ENCODE measurements at regions not wholly inside any gene's neighbourhood (a gene's known extent, or its start where the extent isn't known, plus 50 kb on each side); places are given as distances from the start of the nearest gene placed in this dataset.
"Not testable (repeated sequence)": the region's sequence is repeated elsewhere in the genome, so short reads cannot be mapped to it uniquely, and the experiment has no call there.

DNA sequence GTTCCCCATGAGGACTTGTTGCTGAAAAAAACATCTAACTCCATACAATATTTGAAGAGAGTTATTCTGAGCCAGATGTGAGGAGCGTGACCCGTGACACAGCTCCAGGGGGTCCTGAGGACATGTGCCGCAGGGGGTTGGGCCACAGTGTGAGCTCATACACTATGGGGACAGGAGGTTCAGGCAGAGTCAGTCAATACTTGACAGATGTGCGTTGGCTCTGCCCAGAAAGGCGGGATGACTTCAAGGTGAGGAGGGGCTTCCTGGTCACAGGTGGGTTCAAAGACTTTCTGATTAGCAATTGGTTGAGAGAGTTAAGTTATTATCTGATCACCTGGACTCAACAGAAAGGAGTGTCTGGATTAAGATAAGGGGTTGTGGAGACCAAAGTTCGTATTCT, 147.1 kb upstream of the ZNF469 start:
- H3K27me3 ChIP-seq (ENCODE audit: control insufficient read depth in 1 of 2, insufficient read depth in 2 of 2, low read length in 2 of 2); H3K27ac ChIP-seq (ENCODE audit: low read length); H3K36me3 ChIP-seq (ENCODE audit: control insufficient read depth in 2 of 2, insufficient read depth in 2 of 2, low read length in 2 of 2); H3K9ac ChIP-seq (ENCODE audit: low read length in 2 of 2); H3K9me3 ChIP-seq (ENCODE audit: control insufficient read depth in 2 of 2, low read length in 2 of 2); H3K4me3 ChIP-seq (ENCODE audit: low read length in 2 of 2); H3K4me1 ChIP-seq (ENCODE audit: control insufficient read depth, insufficient read depth, low read length): not testable (repeated sequence)

DNA sequence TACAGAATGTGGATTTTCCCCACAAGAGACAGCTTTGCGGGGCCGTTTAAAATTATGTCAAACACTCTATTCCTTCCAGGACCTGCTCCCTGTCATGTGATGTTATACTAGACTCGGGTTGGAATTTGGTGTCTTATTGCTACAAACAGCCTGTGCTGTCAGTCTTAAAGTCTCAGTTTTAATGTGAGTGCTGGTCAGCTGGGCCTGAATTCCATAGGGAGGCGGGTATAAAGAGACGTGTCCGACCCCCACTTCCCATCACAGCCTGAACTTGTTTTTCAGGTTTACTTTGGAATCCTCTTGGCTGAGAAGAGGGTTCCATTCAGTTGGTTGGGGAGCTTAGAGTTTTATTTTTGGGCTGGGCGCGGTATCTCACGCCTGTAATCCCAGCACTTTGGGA, 146.5 kb upstream of the ZNF469 start:
- not testable (repeated sequence) for H3K27ac ChIP-seq (ENCODE audit: low read length); H3K4me1 ChIP-seq (ENCODE audit: control insufficient read depth, insufficient read depth, low read length); H3K9me3 ChIP-seq (ENCODE audit: control insufficient read depth in 2 of 2, low read length in 2 of 2); H3K27me3 ChIP-seq (ENCODE audit: control insufficient read depth in 1 of 2, insufficient read depth in 2 of 2, low read length in 2 of 2); H3K36me3 ChIP-seq (ENCODE audit: control insufficient read depth in 2 of 2, insufficient read depth in 2 of 2, low read length in 2 of 2); H3K4me3 ChIP-seq (ENCODE audit: low read length in 2 of 2); H3K9ac ChIP-seq (ENCODE audit: low read length in 2 of 2)

DNA sequence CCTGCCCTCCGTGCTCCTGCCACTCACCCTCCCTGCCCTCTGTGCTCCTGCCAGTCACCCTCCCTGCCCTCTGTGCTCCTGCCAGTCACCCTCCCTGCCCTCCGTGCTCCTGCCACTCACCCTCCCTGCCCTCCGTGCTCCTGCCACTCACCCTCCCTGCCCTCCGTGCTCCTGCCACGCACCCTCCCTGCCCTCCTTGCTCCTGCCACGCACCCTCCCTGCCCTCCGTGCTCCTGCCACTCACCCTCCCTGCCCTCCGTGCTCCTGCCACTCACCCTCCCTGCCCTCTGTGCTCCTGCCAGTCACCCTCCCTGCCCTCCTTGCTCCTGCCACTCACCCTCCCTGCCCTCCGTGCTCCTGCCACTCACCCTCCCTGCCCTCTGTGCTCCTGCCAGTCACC, 145.4 kb upstream of the ZNF469 start:
- not testable (repeated sequence) for H3K27ac ChIP-seq (ENCODE audit: low read length); H3K27me3 ChIP-seq (ENCODE audit: control insufficient read depth in 1 of 2, insufficient read depth in 2 of 2, low read length in 2 of 2); H3K4me1 ChIP-seq (ENCODE audit: control insufficient read depth, insufficient read depth, low read length)

DNA sequence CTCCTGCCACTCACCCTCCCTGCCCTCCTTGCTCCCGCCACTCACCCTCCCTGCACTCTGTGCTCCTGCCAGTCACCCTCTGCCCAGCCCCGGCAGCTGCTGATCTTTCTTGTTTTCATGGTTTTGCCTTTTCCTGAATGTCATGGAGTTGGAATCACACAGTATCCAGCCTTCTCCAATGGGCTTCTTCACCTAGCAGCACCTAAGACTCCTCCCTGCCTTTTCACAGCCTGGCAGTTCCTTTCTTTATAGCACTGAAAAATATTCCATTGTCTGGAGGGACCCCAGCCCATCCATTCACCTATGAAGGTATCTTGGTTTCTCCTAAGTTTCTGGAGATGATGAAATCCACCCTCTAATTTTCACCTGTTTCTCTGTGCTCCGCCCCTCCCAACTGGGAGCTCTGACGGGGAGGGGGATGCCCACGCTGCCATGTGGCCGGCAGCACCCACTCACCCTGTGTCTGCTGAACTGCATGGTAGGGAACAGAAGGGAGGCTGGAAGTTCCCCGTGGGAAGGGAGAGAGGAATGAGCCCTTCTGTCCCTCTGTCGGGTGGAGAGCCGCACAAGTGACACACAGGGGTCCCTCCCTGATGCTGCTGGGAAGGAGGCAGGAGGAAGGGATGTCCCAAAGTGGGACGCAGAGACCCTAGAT, 144.9 kb upstream of the ZNF469 start:
- H3K27me3 ChIP-seq (ENCODE audit: control insufficient read depth in 1 of 2, insufficient read depth in 2 of 2, low read length in 2 of 2); H3K9ac ChIP-seq (ENCODE audit: low read length in 2 of 2); H3K36me3 ChIP-seq (ENCODE audit: control insufficient read depth in 2 of 2, insufficient read depth in 2 of 2, low read length in 2 of 2); H3K4me3 ChIP-seq (ENCODE audit: low read length in 2 of 2); H3K9me3 ChIP-seq (ENCODE audit: control insufficient read depth in 2 of 2, low read length in 2 of 2): not testable (repeated sequence)
- Histone ChIP-seq H3K27ac (ENCODE audit: low read length) (peak overlapping the region; percentile 11), H3K4me1 (ENCODE audit: control insufficient read depth, insufficient read depth, low read length) (peaks cover 13% of the 10 kb centered on the region)

More for the DNA sequence above, 145.4 kb upstream of the ZNF469 start:
- not testable (repeated sequence) for H3K9me3 ChIP-seq (ENCODE audit: control insufficient read depth in 2 of 2, low read length in 2 of 2); H3K4me3 ChIP-seq (ENCODE audit: low read length in 2 of 2); H3K36me3 ChIP-seq (ENCODE audit: control insufficient read depth in 2 of 2, insufficient read depth in 2 of 2, low read length in 2 of 2); H3K9ac ChIP-seq (ENCODE audit: low read length in 2 of 2)

DNA sequence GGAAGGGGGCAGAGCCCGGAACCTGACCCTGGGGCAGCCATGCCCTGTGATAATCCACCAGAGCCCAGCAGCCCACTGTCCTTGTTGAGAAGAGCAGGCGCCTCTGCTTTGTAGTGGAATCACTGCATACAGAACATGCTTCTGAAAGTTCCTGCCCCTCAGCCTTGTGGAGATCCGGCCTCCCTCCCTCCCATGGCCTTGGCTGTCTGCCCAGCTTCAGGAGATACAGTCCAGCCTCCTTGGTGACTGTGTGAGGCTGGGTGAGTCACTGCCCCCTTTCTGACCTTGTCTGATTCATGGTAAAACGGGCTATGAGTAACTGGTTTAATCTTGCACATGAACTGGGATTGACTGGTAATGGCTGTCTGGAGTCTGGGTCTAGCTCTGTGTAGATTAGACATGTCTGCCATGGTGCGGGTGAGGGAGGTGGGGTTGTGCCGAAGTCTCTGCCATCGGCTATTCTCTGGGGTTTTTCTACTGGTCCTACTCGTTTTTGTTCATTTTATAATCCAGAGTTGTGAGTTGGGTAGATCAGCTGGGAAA, 144.0 kb upstream of the ZNF469 start:
- H3K9me3 ChIP-seq (ENCODE audit: control insufficient read depth in 2 of 2, low read length in 2 of 2); H3K9ac ChIP-seq (ENCODE audit: low read length in 2 of 2); H3K27me3 ChIP-seq (ENCODE audit: control insufficient read depth in 1 of 2, insufficient read depth in 2 of 2, low read length in 2 of 2); H3K36me3 ChIP-seq (ENCODE audit: control insufficient read depth in 2 of 2, insufficient read depth in 2 of 2, low read length in 2 of 2); H3K4me3 ChIP-seq (ENCODE audit: low read length in 2 of 2): not testable (repeated sequence)
- H3K4me1 ChIP-seq (ENCODE audit: control insufficient read depth, insufficient read depth, low read length): peaks cover 15% of the 10 kb centered on the region
- H3K27ac ChIP-seq (ENCODE audit: low read length): peak overlapping the region; percentile 11

DNA sequence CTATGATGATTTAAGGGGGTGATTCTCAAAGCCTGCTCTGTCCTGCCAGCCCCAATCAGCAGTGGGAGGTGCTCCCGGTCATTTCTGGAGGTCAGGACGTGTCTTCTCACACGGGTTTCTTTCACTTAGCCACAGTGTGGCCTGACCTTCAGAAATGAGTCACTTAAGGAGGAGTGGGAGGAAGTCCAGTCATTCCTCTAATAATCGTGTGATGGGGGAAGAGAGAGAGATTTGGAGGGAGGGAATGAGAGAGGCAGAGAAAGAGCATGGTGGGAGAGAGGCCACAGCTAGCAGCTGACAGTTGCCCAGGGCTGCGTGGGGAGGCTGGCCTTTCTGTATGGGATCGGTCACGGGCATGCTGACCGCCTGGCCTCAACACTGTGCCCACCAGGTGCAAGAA, 142.6 kb upstream of the ZNF469 start:
- peaks cover 18% of the 10 kb centered on the region for H3K4me1 ChIP-seq (ENCODE audit: control insufficient read depth, insufficient read depth, low read length)
- H3K4me3 ChIP-seq (ENCODE audit: low read length in 2 of 2); H3K27ac ChIP-seq (ENCODE audit: low read length); H3K9ac ChIP-seq (ENCODE audit: low read length in 2 of 2); H3K9me3 ChIP-seq (ENCODE audit: control insufficient read depth in 2 of 2, low read length in 2 of 2); H3K36me3 ChIP-seq (ENCODE audit: control insufficient read depth in 2 of 2, insufficient read depth in 2 of 2, low read length in 2 of 2); H3K27me3 ChIP-seq (ENCODE audit: control insufficient read depth in 1 of 2, insufficient read depth in 2 of 2, low read length in 2 of 2): not testable (repeated sequence)

DNA sequence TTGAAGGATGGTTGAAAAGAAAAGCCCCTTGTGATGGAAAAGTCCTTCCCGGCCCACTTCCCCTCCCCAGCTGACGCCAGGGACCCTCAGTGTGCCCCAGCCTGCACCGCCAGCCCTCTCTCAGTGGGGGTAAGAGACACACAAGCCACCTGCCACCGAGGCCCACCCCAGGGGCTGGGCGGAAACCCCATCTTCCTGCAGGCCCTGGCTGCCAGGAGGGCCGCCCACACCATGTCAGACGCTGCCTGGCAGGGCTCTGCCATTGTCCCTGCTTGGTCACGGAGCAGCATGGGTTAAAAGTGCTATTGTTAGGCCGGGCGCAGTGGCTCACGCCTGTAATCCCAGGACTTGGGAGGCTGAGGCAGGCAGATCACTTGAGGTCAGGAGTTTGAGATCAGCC, 142.0 kb upstream of the ZNF469 start:
- not testable (repeated sequence) for H3K36me3 ChIP-seq (ENCODE audit: control insufficient read depth in 2 of 2, insufficient read depth in 2 of 2, low read length in 2 of 2); H3K27me3 ChIP-seq (ENCODE audit: control insufficient read depth in 1 of 2, insufficient read depth in 2 of 2, low read length in 2 of 2); H3K9me3 ChIP-seq (ENCODE audit: control insufficient read depth in 2 of 2, low read length in 2 of 2); H3K27ac ChIP-seq (ENCODE audit: low read length); H3K9ac ChIP-seq (ENCODE audit: low read length in 2 of 2); H3K4me3 ChIP-seq (ENCODE audit: low read length in 2 of 2)
- H3K4me1 ChIP-seq (ENCODE audit: control insufficient read depth, insufficient read depth, low read length): peaks cover 25% of the 10 kb centered on the region

DNA sequence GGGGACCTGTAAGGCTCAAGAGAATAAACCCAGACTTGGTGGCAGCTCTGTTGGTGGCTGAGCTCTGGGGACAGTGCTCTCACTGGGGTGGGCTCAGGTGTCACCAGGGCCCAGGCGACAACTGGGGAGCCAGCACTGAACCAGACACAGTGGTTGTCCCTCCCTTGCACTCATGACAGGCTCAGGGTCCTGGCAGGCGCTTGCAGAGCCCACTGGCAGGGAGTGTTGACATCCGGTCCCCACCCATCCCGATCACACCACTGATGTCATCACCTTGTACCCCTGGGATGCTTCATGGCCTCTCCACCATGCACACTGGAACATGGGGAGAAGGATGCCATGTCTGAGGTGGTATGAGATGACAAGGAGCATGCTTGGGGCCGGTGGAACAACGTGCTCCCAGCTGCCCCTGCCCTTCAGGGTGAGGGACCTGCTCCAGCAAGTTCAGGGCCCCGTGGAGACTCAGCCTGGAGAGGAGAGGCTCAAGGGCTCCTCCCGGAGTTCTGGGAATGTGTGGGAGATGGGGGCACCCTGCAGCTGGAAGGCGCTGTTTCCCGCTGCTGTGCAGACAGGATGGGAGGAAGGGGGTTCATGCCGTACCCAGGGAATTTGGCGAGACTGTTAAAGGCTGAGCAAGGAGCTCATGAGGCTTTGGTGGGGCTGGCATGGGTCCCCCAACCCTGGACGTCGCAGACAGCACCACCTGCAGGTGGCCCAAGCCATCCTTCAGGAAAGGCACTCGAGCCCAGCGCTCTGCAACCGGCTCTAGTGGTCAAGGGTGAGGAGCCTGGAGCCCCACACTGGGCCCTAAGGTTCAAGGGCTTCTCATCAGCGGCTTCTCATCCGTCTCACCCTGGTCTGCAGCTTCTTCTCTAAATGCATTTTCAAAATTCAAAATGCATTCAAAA, 141.1 kb upstream of the ZNF469 start:
- H3K9me3 ChIP-seq (ENCODE audit: control insufficient read depth in 2 of 2, low read length in 2 of 2); H3K36me3 ChIP-seq (ENCODE audit: control insufficient read depth in 2 of 2, insufficient read depth in 2 of 2, low read length in 2 of 2); H3K4me3 ChIP-seq (ENCODE audit: low read length in 2 of 2); H3K27ac ChIP-seq (ENCODE audit: low read length); H3K27me3 ChIP-seq (ENCODE audit: control insufficient read depth in 1 of 2, insufficient read depth in 2 of 2, low read length in 2 of 2); H3K9ac ChIP-seq (ENCODE audit: low read length in 2 of 2): not testable (repeated sequence)
- peaks cover 25% of the 10 kb centered on the region for H3K4me1 ChIP-seq (ENCODE audit: control insufficient read depth, insufficient read depth, low read length)

DNA sequence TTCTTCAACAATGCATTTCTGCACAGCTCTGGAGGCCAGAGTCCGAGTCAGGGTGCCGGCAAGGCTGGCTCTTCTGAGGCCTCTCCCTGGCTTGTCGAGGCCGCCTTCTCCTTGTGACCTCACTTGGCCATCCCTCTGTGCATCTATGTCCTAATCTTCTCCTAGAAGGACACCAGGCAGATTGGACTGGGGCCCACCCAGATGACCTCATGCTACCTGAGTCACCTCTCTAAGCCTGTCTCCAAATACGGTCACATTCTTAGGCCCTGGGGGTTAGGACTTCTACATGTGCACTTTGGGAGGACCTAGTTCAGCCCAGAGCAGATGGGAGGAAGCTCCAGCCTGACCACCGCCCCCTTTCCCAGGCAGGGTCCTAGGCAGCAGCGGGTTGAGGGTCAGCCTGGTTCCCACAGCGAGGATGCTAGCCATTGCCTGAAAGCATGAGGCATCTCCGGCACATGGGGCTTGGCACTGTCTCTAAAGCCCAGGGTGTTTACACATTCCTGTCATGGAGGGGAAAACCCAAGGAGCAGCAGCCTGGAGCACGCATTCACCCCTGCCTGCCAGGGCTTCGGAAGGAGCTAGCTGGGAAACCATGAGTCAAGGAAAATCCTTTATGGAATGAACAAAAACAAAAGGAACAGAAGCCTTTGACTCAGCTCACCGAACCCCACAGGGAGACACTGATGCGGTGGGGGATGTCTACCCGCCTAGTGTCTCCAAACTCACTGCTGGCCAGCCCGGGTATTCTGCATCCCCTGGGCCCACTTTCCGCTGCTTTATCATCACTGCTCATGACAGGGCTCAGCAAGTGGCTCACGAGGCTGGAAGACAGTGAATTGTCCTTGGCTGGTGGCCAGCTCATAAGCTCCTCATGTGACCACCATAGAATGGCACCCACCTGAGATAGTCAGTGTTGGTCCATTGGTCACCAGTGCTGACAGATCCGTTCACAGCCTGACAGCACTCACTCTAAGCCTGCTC, 140.2 kb upstream of the ZNF469 start:
- H3K9me3 ChIP-seq (ENCODE audit: control insufficient read depth in 2 of 2, low read length in 2 of 2); H3K27me3 ChIP-seq (ENCODE audit: control insufficient read depth in 1 of 2, insufficient read depth in 2 of 2, low read length in 2 of 2); H3K9ac ChIP-seq (ENCODE audit: low read length in 2 of 2); H3K36me3 ChIP-seq (ENCODE audit: control insufficient read depth in 2 of 2, insufficient read depth in 2 of 2, low read length in 2 of 2); H3K27ac ChIP-seq (ENCODE audit: low read length): not testable (repeated sequence)
- Histone ChIP-seq H3K4me3 (ENCODE audit: low read length in 2 of 2) (peak overlapping the region in 1 of 2 donors; percentile 22), H3K4me1 (ENCODE audit: control insufficient read depth, insufficient read depth, low read length) (peaks cover 25% of the 10 kb centered on the region)

DNA sequence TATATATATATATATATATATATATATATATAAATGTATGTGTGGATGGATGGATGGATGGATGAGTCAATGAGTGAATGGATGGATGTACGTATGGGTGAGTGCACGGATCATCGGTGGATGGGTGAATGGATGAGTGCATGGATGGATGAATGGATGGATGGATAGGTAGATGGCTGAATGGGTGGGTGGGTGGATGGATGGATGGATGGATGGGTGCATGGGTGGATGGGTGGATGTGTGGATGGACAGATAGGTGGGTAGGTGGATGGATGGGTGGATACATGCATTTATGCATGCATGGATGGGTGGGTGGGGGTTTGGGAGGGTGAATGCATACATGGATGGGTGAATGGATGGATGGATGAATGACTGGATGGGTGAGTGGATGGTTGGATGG, 138.8 kb upstream of the ZNF469 start:
- not testable (repeated sequence) for H3K9me3 ChIP-seq (ENCODE audit: control insufficient read depth in 2 of 2, low read length in 2 of 2); H3K4me3 ChIP-seq (ENCODE audit: low read length in 2 of 2); H3K36me3 ChIP-seq (ENCODE audit: control insufficient read depth in 2 of 2, insufficient read depth in 2 of 2, low read length in 2 of 2); H3K27me3 ChIP-seq (ENCODE audit: control insufficient read depth in 1 of 2, insufficient read depth in 2 of 2, low read length in 2 of 2); H3K27ac ChIP-seq (ENCODE audit: low read length); H3K9ac ChIP-seq (ENCODE audit: low read length in 2 of 2)
- peaks cover 18% of the 10 kb centered on the region for H3K4me1 ChIP-seq (ENCODE audit: control insufficient read depth, insufficient read depth, low read length)

Data from stomach smooth muscle (tissue), 2 donors.